K562 (cell line): ENCODE measurements at regions not wholly inside any gene's neighbourhood (a gene's known extent, or its start where the extent isn't known, plus 50 kb on each side); places are given as distances from the start of the nearest gene placed in this dataset.

Source experiments
- BRD4 ChIP-seq: fragments of 200-600 bp; sonication (generic); IDR thresholded peaks from 2 replicates; pipeline ENCODE4 v1.6.1; 2017; ENCODE audit warnings: inconsistent platforms
- C11orf30 ChIP-seq: fragments of 450-650 bp; IDR thresholded peaks from 2 replicates; pipeline ENCODE4 v1.6.1; 2016; ENCODE audit warnings: low read depth, mild to moderate bottlenecking
- FOS ChIP-seq: IDR thresholded peaks from 3 replicates; pipeline ENCODE4 v1.6.1; 2011; ENCODE audit not compliant: insufficient read length; ENCODE audit errors: extremely low read depth
- FOSL1 ChIP-seq: fragments of 200-800 bp; sonication (Bioruptor generic); conservative IDR thresholded peaks from 2 replicates; pipeline ENCODE4 v1.6.1; 2016; ENCODE audit warnings: missing genetic modification characterization, missing compliant biosample characterization
- GATAD2A ChIP-seq: fragments of 450-650 bp; IDR thresholded peaks from 2 replicates; pipeline ENCODE4 v1.6.1; 2017
- HCFC1 ChIP-seq: IDR thresholded peaks from 2 replicates; pipeline ENCODE4 v1.6.1; 2012; ENCODE audit warnings: low read depth, low read length, improper control_type of control experiment
- HDAC1 ChIP-seq, 2 experiments: fragments of 450-650 bp; IDR thresholded peaks; 2 replicates each; pipeline ENCODE4 v1.6.1; 2016 to 2017; ENCODE audit warnings: inconsistent platforms in 1 of 2, mild to moderate bottlenecking in 1 of 2, moderate library complexity in 1 of 2
- HNRNPL ChIP-seq: fragments of 200-400 bp; formaldehyde crosslinking; IDR thresholded peaks from 2 replicates; pipeline ENCODE4 v1.6.1; 2017; ENCODE audit warnings: low read depth, mild to moderate bottlenecking, low read length
- MAZ ChIP-seq, 2 experiments: fragments of 450-650 bp in 1 of 2; sonication (generic) in 1 of 2; formaldehyde crosslinking; IDR thresholded peaks in 1 of 2; conservative IDR thresholded peaks in 1 of 2; 2 replicates each; pipeline versions ENCODE4 v1.4.0 to v1.5.0; 2020; ENCODE audit warnings: mild to moderate bottlenecking in 1 of 2, missing genetic modification reagents in 1 of 2
- MITF ChIP-seq: IDR thresholded peaks from 2 replicates; pipeline ENCODE4 v1.6.1; 2014; ENCODE audit warnings: antibody characterized with exemption
- NBN ChIP-seq: fragments of 450-650 bp; IDR thresholded peaks from 2 replicates; pipeline ENCODE4 v1.6.1; 2016; ENCODE audit warnings: low read depth, mild to moderate bottlenecking
- NCOA6 ChIP-seq: fragments of 450-650 bp; IDR thresholded peaks from 2 replicates; pipeline ENCODE4 v1.6.1; 2017; ENCODE audit warnings: mild to moderate bottlenecking
- NFYB ChIP-seq: IDR thresholded peaks from 2 replicates; pipeline ENCODE4 v1.6.1; 2011; ENCODE audit warnings: mild to moderate bottlenecking, moderate library complexity; ENCODE audit not compliant: insufficient read length; ENCODE audit errors: extremely low read depth
- POLR2H ChIP-seq: IDR thresholded peaks from 2 replicates; pipeline ENCODE4 v1.6.1; 2016; ENCODE audit warnings: missing genetic modification characterization, low read depth, mild to moderate bottlenecking, control low read depth, missing compliant biosample characterization, moderate library complexity
- POLR3G ChIP-seq: IDR thresholded peaks from 2 replicates; pipeline ENCODE4 v1.6.1; 2011; ENCODE audit not compliant: insufficient read length, insufficient replicate concordance; ENCODE audit errors: extremely low read depth
- PRMT5 ChIP-seq: sonication (generic); formaldehyde crosslinking; IDR thresholded peaks from 2 replicates; pipeline ENCODE4 v1.5.0; 2020; ENCODE audit warnings: missing genetic modification reagents
- RBFOX2 ChIP-seq: fragments of 200-400 bp; formaldehyde crosslinking; IDR thresholded peaks from 2 replicates; pipeline ENCODE4 v1.6.1; 2017; ENCODE audit warnings: low read depth, mild to moderate bottlenecking, low read length, moderate library complexity
- RBM25 ChIP-seq: fragments of 200-400 bp; formaldehyde crosslinking; IDR thresholded peaks from 2 replicates; pipeline ENCODE4 v1.6.1; 2018; ENCODE audit warnings: low read length, low read depth, moderate library complexity; ENCODE audit not compliant: severe bottlenecking
- RFX1 ChIP-seq: fragments of 450-650 bp; IDR thresholded peaks from 2 replicates; pipeline ENCODE4 v1.6.1; 2016; ENCODE audit warnings: mild to moderate bottlenecking, moderate library complexity
- SETDB1 ChIP-seq: IDR thresholded peaks from one replicate; pipeline ENCODE4 v1.6.1; 2012; ENCODE audit warnings: low read length, control low read depth, inconsistent platforms
- SIRT6 ChIP-seq: IDR thresholded peaks from one replicate; pipeline ENCODE4 v1.6.1; 2012; ENCODE audit warnings: low read depth, mild to moderate bottlenecking, control low read depth, inconsistent platforms, low read length, moderate library complexity
- THRA ChIP-seq: fragments of 450-650 bp; IDR thresholded peaks from 2 replicates; pipeline ENCODE4 v1.6.1; 2017; ENCODE audit warnings: mild to moderate bottlenecking, moderate library complexity
- THRAP3 ChIP-seq: fragments of 450-650 bp; IDR thresholded peaks from 2 replicates; pipeline ENCODE4 v1.6.1; 2016; ENCODE audit warnings: mild to moderate bottlenecking, inconsistent platforms, borderline replicate concordance
- ZBTB11 ChIP-seq, 3 experiments: fragments of 200-800 bp in 1 of 3; fragments of 250-450 bp in 1 of 3; fragments of 450-650 bp in 1 of 3; sonication (Bioruptor Pico) in 1 of 3; sonication (Bioruptor generic) in 1 of 3; formaldehyde crosslinking in 1 of 3; IDR thresholded peaks; 2 replicates each; pipeline versions ENCODE4 v1.6.1 to v1.8.0; 2016 to 2022; ENCODE audit warnings: mild to moderate bottlenecking in 2 of 3, missing genetic modification characterization in 2 of 3, missing compliant biosample characterization in 1 of 3, moderate library complexity in 1 of 3
- ZEB2 ChIP-seq: fragments of 450-650 bp; IDR thresholded peaks from 2 replicates; pipeline ENCODE4 v1.6.1; 2016
- ZNF23 ChIP-seq: fragments of 250-450 bp; sonication (Bioruptor Pico); IDR thresholded peaks from 2 replicates; pipeline ENCODE4 v1.4.0; 2020; ENCODE audit warnings: mild to moderate bottlenecking
- ZNF695 ChIP-seq: fragments of 450-650 bp; formaldehyde crosslinking; IDR thresholded peaks from 2 replicates; pipeline ENCODE4 v1.4.0; 2020; ENCODE audit warnings: mild to moderate bottlenecking, moderate library complexity

- TF ChIP-seq RBM25 = no peak
- no peak for TF ChIP-seq POLR2H (tag)
- no peak for TF ChIP-seq ZBTB11 (CRISPR knock-in tag; IDR thresholded peaks at IDR 0.05)
- TF ChIP-seq HNRNPL = no peak
- TF ChIP-seq THRA = no peak
- TF ChIP-seq BRD4 = peak; percentile 68
- no peak for TF ChIP-seq FOSL1 (tag)
- no peak for TF ChIP-seq NFYB
- no peak for TF ChIP-seq FOS
- peak; percentile 41; the same call in 1 of the 2 replicates for TF ChIP-seq RBFOX2
- no peak for TF ChIP-seq POLR3G
- TF ChIP-seq GATAD2A = no peak
- no peak for TF ChIP-seq NBN
- no peak for TF ChIP-seq HDAC1 (IDR thresholded peaks at IDR 0.05)
- TF ChIP-seq SIRT6 = no peak
- TF ChIP-seq RFX1 = no peak
- no peak for TF ChIP-seq C11orf30
- TF ChIP-seq HCFC1 = no peak
- no peak for TF ChIP-seq MITF
- no peak for TF ChIP-seq NCOA6
- no peak for TF ChIP-seq ZEB2
- no peak for TF ChIP-seq ZNF23 (CRISPR knock-in tag)
- no peak for TF ChIP-seq ZNF695
- TF ChIP-seq MAZ (CRISPR knock-in tag; conservative IDR thresholded peaks at IDR 0.05 in 1 of 2, IDR thresholded peaks at IDR 0.05 in 1 of 2) = no peak
- TF ChIP-seq PRMT5 (CRISPR knock-in tag) = no peak
- no peak for TF ChIP-seq SETDB1
- TF ChIP-seq THRAP3 = no peak
Measured at GRCh38 chr11:34810107-34810562, 106.0 kb downstream of the APIP start (continued).
